ENCODE measurements at regions not wholly inside any gene's neighbourhood (a gene's known extent, or its start where the extent isn't known, plus 50 kb on each side); places are given as distances from the start of the nearest gene placed in this dataset.

DNA sequence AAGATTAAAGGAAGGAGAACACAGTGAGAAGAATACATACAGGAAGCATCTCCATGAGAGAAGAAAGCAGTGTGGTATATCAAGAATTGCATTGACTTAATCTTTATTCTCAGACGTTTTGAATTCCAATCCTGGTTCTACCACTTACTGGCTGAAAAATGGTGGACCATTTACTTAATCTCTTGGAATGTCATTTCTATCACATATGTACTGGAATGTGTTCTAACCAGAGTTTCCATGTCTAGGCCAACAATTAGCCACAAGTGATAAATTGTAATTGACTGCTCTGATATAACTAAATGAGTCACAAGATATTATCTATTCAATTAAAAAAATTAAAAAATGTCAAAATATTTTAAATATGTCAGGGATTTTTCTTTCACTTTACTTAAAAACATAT lies 626.1 kb downstream of the PTPRC start:
- TF ChIP-seq, protein P1, sequence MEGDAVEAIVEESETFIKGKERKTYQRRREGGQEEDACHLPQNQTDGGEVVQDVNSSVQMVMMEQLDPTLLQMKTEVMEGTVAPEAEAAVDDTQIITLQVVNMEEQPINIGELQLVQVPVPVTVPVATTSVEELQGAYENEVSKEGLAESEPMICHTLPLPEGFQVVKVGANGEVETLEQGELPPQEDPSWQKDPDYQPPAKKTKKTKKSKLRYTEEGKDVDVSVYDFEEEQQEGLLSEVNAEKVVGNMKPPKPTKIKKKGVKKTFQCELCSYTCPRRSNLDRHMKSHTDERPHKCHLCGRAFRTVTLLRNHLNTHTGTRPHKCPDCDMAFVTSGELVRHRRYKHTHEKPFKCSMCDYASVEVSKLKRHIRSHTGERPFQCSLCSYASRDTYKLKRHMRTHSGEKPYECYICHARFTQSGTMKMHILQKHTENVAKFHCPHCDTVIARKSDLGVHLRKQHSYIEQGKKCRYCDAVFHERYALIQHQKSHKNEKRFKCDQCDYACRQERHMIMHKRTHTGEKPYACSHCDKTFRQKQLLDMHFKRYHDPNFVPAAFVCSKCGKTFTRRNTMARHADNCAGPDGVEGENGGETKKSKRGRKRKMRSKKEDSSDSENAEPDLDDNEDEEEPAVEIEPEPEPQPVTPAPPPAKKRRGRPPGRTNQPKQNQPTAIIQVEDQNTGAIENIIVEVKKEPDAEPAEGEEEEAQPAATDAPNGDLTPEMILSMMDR (conservative IDR thresholded peaks at IDR 0.05; ENCODE audit: control insufficient read depth, insufficient read depth, low read depth, low read length): no peak
- DNase-seq (ENCODE audit: low read depth): no peak
- H3K4me3 ChIP-seq (ENCODE audit: control insufficient read depth, low read depth, low read length): no peak overlapping the region

- DNase-seq (ENCODE audit: low read depth): no peak
- TF ChIP-seq, protein P1 (conservative IDR thresholded peaks at IDR 0.05; ENCODE audit: control insufficient read depth, insufficient read depth, low read depth, low read length): no peak
- H3K4me3 ChIP-seq (ENCODE audit: control insufficient read depth, low read depth, low read length): no peak overlapping the region
Observed at GRCh38 chr1:199265319-199265718, 626.5 kb downstream of the PTPRC start.

DNA sequence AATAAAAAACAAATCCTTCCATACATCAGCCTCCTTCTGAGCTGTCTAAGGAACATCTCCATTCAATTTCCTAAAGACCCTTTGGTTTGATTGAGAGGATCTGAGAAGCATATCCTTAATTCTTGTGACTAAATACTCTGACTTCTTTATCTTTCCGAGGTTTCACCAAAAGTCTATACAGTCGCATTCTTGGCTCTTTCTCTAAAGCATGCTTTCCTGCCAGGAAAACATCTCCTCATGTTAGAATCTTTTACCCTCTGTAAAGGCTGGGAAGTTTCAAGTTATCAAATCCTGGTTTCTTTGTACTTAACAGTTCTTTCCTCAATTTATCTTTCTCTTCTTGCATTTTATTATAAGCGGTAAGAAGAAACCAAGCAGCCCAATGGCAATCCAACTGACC lies 630.4 kb downstream of the PTPRC start:
- H3K4me3 ChIP-seq (ENCODE audit: control insufficient read depth, low read depth, low read length): no peak overlapping the region
- no peak for DNase-seq (ENCODE audit: low read depth)
- TF ChIP-seq, protein P1 (conservative IDR thresholded peaks at IDR 0.05; ENCODE audit: control insufficient read depth, insufficient read depth, low read depth, low read length): no peak

- no peak overlapping the region for H3K4me3 ChIP-seq (ENCODE audit: control insufficient read depth, low read depth, low read length)
- DNase-seq (ENCODE audit: low read depth): peak; percentile 54
Observed at GRCh38 chr1:199272139-199272544, 633.3 kb downstream of the PTPRC start.

DNA sequence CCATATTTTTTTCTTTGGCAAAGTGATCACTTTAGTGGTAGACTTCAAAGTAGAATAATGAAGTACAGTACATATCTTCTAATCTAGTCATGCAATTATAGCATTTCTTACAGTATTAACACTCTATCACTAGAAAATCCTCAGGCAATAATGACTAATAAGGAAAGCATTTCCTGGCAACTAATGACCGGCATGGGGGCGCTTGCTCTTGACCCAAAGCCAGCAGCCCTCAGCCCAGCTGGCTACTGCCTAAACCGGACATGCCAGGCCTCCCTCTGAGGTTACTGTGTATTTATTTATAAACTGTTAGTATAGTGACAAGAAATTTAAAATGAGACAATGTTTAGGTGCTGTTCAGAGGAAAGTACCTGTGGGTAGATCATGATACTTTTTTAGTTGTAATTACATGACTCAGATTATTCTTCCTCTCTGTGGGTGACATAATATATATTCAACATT lies 633.8 kb downstream of the PTPRC start:
- no peak overlapping the region for H3K4me3 ChIP-seq (ENCODE audit: control insufficient read depth, low read depth, low read length)

More at GRCh38 chr1:199272139-199272544, 633.3 kb downstream of the PTPRC start:
- TF ChIP-seq, protein P1 (conservative IDR thresholded peaks at IDR 0.05; ENCODE audit: control insufficient read depth, insufficient read depth, low read depth, low read length): no peak

GRCh38 chr1:199273837-199274379 lies 635.1 kb downstream of the PTPRC start:
- peak; percentile 38 for DNase-seq (ENCODE audit: low read depth)
- TF ChIP-seq, protein P1 (conservative IDR thresholded peaks at IDR 0.05; ENCODE audit: control insufficient read depth, insufficient read depth, low read depth, low read length): no peak
- no peak overlapping the region for H3K4me3 ChIP-seq (ENCODE audit: control insufficient read depth, low read depth, low read length)

More for the DNA sequence above, 633.8 kb downstream of the PTPRC start:
- DNase-seq (ENCODE audit: low read depth): peak; percentile 80
- TF ChIP-seq, protein P1 (conservative IDR thresholded peaks at IDR 0.05; ENCODE audit: control insufficient read depth, insufficient read depth, low read depth, low read length): no peak

DNA sequence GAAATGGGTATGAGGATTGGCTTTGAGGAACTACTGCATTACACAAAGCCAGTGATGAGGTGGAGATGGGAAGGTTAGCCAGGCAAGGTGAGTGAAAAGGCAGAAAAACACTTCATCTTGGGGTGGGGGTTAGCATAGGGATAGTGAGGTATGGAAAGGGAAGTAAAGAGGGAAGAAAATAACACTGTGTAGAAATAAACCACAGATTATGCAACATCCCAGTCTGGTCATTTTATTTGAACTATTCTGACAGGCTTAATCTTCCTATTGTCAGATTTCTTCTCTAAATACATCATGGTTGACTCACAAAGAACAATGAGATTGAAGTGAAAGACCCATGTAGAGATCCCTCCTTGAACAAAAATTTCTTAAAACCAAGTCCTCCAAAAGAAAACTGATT lies 640.2 kb downstream of the PTPRC start:
- no peak overlapping the region for H3K4me3 ChIP-seq (ENCODE audit: control insufficient read depth, low read depth, low read length)
- TF ChIP-seq, protein P1 (conservative IDR thresholded peaks at IDR 0.05; ENCODE audit: control insufficient read depth, insufficient read depth, low read depth, low read length): no peak
- peak; percentile 23 for DNase-seq (ENCODE audit: low read depth)

All from fibroblast of mammary gland (primary cell).